ENCODE measurements at regions not wholly inside any gene's neighbourhood (a gene's known extent, or its start where the extent isn't known, plus 50 kb on each side); places are given as distances from the start of the nearest gene placed in this dataset.
"Not testable (repeated sequence)": the region's sequence is repeated elsewhere in the genome, so short reads cannot be mapped to it uniquely, and the experiment has no call there.

DNA sequence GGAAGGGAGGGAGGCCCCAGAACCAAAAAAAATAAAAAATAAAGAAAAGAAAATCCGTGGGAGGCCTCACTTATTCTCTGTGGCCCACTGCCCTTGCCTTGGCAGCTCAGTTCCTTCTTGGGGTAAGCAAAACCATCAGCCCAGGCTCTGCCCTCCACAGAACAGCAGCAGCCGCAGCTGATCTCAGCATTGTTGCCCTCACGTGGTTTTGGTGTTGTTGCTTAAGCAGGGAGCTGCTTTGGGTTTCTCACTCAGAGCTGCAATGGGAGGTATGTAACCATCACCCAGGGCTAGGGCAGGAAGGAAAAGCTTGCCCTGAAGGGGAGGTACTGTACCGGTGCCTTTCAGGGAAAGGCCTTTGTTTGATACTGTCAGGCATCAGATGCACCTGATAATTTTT lies 374.7 kb upstream of the WWC1 start:
- no peak for DNase-seq

DNA sequence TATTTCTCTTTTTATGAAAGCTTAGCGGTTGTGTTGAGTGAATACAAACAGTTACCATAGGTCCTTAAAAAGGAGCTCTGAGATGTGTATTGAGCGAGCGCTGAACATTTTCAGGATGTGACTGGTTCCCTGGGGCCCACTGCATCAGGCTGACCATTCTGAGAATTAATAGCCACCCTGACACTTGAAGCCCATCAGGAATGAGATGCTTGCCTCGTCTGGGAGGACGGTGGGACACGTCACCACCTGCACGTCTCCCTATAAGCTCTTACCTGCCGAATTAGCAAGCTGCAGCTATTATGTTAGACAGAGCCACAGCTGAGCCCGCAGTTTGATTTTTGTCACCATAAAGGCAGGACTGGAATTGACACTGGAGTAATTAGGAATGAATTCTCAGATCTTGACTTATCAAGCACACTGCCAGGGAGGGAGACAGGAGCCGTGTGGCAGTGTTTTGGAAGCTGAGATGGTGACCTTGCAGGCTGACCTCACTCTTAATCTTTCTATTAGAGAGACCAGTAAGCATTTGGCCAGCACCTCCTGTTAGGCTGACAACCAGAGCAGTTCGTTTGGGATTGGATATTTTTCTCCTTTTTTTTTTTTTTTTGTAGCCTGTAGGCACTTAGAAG lies 373.1 kb upstream of the WWC1 start:
- DNase-seq: no peak

DNA sequence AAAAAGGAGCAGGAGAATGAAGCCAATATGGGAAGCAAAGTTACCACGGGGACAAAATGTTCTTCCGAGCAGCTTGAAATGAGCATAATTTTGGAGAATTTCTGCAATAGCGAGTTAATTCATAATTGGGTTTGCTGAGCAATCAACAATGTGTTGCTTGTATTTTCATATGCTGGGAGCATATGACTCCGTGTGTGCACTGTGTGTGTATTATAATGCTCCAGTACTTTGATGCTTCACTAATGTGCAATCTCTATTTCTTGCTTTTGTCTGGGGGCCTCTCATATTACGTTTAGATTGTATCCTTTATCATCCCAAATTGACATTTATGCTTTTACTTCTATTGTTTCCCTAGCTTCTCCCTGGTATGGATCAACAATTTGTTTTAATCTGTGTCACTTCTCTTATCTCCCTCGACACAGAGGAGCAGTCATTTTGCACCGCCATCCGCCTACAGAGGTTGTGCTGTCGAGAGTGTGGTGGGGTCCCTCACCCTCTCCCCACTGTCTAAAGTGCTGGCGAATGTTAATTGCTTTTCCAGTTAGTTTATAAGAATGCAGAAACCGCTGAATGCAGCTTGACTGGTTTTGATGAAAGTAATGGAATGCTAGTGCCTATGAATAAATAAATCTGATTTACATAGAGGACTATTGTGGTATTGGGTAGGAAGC lies 372.5 kb upstream of the WWC1 start:
- no peak for DNase-seq

DNA sequence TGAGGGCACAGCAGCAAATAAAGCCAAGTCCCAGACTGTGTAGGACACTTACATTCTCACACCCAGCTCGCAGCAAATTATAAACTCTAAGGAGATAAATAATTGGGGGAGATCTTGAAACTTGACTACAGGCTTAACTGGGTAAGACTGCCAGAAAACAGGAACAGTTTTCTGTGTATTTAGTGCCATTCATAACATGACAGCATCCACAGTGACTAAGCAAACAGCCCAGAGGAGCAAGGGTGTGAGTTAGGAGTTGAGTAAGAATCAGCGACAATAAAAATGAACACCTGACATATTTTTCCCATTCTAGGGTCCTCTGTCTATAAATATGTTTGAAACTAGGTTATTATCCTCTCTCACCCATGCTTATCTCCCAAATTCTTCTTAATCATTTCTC lies 370.9 kb upstream of the WWC1 start:
- DNase-seq: no peak

DNA sequence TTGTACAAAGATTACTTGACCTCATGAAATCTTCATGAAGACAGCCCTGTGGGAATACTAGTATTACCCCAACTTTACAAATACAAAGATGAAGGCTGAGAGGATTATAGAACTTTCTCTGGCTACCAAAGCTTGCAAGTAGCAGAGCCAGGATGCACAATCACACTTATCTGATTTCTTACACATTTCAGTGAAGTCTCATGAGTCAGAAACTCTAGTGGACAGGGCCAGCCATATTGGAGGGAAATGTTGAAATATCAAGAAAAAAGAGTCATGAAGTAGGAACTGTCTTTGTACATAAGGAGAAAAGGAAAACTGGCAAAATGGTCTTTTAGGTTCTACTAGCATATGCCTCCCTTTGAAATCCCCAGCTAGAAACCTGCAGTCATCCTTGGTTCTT lies 369.6 kb upstream of the WWC1 start:
- DNase-seq: no peak

DNA sequence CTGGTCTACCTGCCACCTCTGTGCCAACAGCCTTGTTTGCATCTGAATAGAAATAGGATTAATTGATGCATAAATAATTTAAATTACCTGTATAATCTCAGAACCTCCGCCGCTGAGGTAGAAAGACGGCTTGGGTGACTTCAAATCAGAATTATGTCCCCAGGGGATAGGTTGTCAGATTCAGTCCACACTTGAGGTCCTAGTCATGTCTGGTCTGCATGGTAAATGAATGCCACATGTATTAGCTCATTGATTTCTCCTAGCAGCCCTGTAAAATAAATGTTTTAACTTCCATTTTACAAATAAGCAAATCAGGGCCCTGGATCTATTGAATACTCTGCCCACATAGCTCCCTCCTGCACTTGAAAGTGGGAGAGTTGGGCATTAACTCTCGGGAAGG lies 368.0 kb upstream of the WWC1 start:
- no peak for DNase-seq

DNA sequence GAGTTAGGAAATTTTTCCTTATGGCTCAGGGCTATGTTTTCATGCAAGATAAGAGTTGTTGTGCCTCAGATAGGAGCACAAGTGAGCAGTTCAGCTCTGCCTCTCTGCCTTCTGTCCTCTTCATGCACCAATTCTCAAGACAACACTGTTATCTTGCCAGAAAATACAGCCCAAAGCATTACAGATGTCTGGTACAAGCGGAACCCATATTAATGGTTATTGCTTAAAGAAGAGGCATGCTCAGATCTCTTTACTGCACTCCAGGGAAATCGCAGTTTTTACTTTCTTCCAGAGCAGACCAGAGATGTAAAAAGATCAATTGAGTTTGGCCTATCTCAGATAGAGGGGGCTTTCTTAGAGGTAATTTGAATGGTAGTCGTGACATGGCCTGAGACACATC lies 361.6 kb upstream of the WWC1 start:
- no peak for DNase-seq

DNA sequence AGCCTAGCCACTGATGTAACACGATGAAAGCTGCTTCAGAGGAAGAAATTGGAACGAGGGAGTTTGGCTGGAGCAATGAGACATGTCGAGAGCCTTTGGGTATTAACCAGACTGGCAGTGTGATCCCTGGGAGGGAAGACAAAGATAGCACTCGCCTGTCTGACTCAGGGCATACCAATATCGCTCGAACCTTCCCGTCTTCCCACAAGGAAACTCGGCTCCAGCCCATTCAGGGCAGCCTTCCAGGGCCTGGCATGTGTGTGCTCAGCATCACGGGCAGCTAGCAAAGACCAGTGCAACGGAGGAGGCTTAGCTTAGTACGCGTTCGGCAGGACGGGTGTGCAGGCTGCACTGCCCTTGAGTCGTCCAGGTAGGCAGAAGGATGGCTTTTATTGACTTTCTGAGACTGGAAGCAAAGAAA lies 356.9 kb upstream of the WWC1 start:
- no peak for DNase-seq

DNA sequence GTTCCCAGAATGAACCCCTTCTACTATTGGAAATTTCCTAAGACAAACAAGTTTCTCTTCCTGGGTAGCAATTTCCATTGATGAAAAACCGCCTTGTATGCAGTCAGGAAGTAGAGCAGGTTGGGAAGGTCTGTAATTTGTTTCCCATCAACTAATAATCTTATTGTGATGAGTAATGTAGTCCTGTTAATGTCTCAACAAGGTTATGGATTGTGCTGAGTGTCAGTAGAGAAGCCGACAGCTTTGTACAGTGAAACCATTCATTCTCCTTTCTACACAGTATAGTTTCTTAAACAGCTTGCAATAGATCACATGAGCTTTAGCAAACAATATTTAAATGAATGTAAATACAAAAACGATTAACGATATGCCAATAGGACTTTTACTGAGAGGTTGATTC lies 355.4 kb upstream of the WWC1 start:
- no peak for DNase-seq

DNA sequence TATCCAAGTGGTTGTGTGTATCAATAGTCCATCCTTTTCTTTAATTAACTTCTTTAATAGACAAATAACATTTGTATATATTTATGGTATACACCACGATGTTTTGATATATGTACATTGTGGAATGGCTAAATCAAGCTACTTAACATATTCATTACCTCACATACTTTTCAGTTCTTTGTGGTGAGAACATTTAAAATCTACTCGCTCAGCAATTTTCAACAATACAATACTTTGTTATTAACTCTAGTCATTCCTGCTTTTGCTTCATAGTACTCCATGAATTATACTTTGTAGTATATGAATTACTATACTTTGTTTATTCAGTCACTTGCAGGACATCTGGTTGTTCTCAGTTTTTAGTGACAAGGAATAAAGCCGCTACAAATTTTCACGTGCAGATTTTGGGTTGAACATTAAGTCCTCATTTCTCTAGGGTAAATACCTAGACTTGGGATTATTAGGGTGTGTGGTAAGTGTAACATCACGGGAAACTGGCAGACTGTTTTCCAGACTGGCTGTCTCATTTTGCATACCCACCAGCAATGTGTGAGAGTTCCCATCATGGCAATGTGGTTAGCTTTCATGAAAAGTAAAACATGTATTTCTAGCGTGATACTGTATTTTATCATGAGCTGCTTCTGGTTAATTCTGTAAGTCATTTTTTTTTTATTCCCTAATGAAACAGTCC lies 354.4 kb upstream of the WWC1 start:
- DNase-seq: no peak

DNA sequence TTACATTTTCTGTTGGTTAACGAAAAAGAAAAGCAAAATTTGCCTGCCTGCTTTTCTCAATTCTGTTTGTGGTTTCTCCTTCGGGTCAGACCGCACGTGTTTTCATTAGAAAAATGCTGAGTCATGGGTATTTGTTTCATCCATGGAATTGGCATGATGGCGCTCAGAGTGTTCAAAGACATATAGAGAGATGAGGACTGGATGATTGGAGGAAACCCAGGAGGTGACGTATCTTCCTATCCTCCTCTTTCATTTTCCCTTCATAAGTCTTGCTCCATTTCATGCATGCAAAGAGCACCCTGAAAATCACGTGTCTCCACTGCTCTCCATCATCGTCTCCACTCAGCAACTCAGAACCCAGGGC lies 353.8 kb upstream of the WWC1 start:
- DNase-seq: no peak

DNA sequence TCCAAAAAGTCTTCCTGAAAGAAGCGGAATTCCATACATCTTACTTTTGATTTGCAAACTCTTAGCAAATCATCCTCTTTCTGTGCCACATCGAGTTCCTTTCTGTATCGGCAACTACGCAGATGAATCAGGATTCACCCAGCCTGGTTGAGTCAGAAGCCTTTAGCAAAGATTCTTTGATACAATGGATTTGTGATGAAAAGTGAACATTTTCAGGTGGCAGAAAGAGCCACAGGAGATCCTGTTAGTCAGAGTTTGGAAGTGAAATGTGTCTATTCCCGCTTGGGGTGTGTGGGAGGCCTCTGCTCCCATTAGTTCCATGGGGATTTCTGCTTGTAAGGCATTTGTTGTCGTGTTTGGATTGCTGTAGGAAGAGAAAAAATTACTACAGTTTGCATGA lies 351.8 kb upstream of the WWC1 start:
- no peak for DNase-seq

DNA sequence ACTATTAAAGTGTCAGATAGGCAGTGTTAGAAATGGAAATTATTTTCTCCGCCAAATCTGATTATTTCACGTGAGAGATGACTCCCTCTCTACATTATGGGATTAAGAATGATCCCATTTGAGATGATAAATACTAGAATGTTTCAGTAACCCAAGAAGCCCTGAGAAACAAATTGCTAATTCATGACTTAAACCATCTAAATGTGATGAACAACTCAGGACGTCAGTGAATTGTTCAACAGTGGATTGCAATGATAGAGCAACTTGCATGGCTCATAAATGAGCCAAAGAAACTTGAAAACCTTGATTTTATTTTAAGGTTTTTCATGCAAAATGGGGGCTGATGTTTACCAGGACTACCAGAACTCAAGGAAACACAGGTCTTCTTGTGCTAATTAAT lies 350.5 kb upstream of the WWC1 start:
- no peak for DNase-seq

DNA sequence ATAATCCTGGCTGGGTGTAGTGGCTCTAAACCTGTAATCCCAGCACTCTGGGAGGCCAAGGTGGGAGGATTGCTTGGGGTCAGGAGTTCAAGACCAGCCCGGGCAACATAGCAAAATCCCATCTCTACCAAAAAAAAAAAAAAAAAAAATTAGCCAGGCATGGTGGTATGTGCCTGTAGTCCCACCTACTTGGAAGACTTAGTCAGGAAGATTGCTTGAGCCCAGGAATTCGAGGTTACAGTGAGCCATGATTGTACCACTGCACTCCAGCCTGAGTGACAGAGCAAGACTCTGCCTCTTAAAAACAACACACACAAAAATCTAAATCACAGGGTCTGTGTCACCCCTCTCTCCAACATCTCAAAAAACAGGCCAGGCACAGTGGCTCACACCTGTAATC lies 349.9 kb upstream of the WWC1 start:
- not testable (repeated sequence) for DNase-seq

DNA sequence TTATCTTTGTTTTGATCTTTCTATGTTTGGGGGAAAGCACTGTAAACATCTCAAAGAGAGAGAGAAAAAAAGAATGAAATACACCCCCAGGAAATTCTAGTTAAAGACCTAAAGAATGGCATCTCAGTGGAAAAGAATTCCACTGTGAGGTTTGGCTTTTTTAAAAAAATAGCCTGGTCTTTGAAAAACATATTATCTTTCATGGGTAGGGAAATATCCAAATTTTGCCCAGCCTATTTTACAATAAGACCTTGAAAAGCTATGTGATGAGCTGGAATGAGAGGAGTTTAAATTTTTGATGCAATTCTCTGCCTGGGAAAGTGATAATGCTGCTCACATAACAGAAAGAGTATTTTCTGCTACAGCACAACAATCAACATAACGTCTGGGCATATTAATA lies 348.1 kb upstream of the WWC1 start:
- DNase-seq: no peak

DNA sequence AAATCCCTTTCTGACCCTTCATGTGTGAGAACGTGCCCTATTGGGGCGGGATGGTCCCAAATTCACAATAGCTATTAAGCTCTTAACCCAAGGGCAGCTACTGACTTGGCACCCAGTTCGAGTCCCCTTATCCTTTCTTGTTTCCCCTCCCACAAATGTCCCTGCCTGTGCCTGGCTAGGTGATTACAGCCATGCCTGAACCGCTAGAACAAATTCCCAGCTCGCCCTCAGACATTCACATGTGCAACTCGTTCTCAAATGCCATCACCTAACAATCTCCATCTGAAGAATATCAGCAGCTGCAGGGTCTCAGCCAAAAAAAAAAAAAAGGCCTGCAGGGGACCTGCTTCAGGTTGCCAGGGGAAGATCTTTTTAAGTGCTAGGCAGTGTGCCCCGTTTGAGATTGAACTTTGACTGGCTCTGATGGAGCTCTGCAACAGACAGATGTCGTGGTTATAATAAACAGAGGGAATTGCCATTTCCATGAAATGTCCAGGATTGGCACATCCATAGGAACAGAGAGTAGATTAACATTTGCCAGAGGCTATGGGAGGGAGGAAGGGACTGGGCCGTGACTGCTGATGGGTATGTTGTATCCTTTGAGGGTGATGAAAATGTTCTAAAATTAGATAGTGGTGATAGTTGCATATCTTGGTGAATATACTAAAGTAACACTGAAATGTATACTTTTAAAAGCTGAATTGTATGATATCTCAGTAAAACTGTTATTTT lies 347.2 kb upstream of the WWC1 start:
- DNase-seq: no peak

DNA sequence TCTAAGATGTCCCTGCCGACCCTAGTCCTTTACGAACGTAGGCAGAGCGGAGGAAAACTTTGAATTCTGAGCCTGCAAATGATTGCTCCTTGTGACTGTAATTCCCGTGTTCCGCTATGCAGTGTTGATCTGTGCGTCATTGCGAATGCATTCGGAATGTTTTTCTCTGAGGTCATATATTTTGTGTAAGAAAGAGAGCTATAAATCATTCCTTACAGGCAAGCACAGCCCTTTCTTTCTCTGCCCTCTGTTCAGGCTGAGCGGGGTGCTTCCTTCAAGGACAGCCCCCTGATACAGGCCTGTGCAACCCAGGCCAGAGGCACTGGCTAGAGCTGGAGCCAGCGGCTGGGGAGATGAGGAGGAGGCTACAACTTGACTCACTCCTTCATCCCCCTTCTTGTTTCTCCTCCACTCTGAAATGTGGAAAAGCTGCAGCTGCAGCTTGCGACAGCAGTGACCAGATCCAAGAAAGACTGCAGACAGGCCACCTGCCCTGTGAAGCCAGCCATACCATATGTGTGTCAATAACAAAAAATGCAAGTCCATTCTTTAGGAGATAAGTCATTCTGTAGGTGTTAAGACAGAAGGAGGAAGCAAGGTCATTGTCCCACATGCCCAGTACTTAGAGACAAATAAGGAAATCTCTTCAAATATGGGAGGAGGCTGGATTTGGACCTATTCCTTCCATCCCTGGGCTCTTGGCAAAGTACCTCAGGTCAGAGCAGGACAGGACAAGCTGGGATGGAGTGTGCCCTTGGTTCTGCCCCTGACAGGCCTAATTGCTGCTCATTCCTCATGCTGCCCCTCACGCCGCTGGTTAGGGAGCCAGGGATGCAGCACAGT lies 345.7 kb upstream of the WWC1 start:
- no peak for DNase-seq

DNA sequence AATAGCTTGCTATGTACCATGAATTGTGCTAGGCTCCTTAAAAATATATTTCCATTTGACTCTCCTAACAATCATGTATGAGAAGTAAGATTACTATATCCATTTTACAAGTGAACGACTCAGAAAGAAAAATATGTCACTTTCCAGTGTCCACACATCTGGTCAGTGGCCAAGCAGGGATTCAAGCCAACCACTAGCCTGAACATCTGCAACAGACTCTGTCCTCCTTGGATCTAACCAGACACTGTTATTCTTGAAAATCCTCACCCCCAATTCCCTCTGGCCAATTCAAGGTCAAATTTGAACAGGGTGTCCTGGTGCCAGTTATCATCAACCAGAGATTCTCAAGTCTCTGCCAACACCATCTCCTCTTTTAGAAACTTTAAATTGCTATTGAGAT lies 344.1 kb upstream of the WWC1 start:
- no peak for DNase-seq

DNA sequence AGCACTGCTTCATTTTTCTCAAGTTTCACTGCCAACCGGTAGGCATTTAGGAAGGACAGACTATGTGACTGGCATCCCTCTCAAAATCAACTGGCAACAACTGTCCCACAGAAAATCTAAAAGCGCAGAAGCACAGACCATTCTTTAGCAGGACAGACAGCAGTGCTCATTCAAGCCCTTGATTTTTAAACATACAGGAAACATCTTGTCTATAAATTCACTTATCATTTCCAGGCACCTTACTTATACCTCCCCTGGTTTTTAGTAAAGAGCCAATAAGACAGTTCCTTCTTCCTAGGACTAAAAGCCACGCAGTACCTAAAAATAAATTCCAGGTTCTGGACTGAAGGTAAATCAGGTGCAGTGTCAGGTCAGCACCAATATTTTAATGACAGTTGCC lies 343.2 kb upstream of the WWC1 start:
- no peak for DNase-seq

DNA sequence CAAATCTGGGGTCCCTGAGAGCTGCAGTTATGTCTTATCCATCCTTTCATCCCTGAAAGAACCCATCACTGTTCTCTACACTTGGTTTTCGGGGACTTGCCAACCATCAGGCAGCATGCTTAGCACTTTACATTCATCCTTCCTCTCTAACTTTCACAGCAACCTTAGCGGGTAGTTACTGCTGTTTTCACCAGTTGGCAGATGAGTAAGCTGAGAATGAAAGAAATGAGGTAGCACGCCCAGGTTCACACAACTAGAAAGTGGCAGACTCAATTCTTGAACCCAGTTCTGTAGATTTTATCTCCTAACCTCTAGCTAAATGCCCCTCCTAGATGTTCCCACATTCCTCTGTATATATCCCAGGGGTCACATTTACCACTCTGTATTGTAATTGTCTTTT lies 342.0 kb upstream of the WWC1 start:
- DNase-seq: no peak

DNA sequence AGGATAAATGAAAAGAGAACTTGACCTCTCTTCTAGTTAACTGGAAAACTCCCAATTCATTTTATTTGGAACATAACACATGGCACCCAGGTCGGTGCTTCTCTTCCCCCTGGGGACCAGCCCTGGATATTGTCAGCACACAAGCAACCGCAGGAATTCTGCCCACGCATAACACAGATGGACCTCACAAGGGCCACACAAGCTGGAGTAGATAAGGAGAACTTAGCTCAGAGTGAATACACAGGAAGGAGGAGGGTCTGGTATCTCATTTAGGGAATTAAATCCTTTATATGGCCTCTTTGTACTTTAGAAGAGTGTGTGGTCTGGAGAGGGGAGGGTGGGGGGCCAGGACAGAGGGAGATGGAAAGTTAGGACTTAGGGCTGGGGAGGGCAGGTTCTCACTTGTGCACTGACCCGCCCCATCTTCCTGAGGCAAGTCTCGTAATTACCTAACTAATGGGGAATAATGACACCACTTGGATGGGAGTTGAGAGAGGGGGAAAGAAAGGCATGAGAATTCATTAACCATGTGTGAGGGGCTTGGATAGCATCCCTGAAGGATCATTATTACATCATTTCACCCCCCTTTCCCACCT lies 341.2 kb upstream of the WWC1 start:
- no peak for DNase-seq

DNA sequence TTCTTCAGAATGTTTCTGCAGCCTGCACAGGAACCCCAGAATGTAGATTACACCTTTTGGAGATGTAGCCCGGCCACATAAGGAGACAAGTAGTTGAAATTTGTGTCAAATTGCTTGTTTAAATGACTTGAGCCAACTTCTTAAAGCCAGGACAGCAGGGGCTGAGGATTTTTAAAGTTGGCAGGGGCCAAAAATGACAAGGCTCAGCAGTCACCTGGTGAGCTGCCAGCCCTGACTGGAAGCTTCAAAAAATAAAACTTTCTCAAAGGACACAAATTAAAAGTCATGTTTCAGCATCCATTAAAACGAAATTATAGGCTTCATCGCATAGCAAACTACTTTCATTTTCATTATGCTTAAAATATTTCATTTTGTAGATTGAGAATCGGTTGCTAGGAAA lies 340.3 kb upstream of the WWC1 start:
- DNase-seq: no peak

All from NCI-H524 (cell line).